Adrenal gland (tissue), 9 donors: ENCODE measurements at regions not wholly inside any gene's neighbourhood (a gene's known extent, or its start where the extent isn't known, plus 50 kb on each side); places are given as distances from the start of the nearest gene placed in this dataset.

ENCODE experiments used
- DNase-seq, 7 donors: peaks; one replicate each; pipeline ENCODE4 v3.0.0-alpha.2; 2019 to 2020
- H3K27ac ChIP-seq, 5 donors: fragments of 200-600 bp; sonication (generic) in 4 of 5; 1 replicate in 3 of 5; 2 replicates in 2 of 5; pipeline versions ENCODE4 v1.5.1 to v1.8.0; 2016 to 2020; ENCODE audit warnings: mild to moderate bottlenecking in 1 of 5
- H3K27me3 ChIP-seq: fragments of 200-600 bp; 2 replicates; pipeline ENCODE4 v1.8.0; 2021
- H3K36me3 ChIP-seq, 2 donors: fragments of 200-600 bp; replicated peaks in 1 of 2; 1 replicate in 1 of 2; 2 replicates in 1 of 2; pipeline versions ENCODE4 v1.5.1 to v1.8.0; 2018 to 2022
- H3K4me1 ChIP-seq, 2 donors: fragments of 200-600 bp; replicated peaks in 1 of 2; 1 replicate in 1 of 2; 2 replicates in 1 of 2; pipeline versions ENCODE4 v1.5.1 to v1.8.0; 2018 to 2021
- H3K4me3 ChIP-seq, 4 donors: fragments of 200-600 bp; sonication (generic) in 3 of 4; one replicate each; pipeline ENCODE4 v1.5.1; 2016 to 2018
- H3K9me3 ChIP-seq, 3 donors: fragments of 200-600 bp; sonication (generic) in 1 of 3; replicated peaks in 1 of 3; 1 replicate in 2 of 3; 2 replicates in 1 of 3; pipeline versions ENCODE4 v1.5.1 to v1.8.0; 2016 to 2021
- CTCF ChIP-seq, 6 experiments: fragments of 450-650 bp in 4 of 6; fragments of 200-600 bp in 2 of 6; sonication (generic) in 1 of 6; IDR thresholded peaks; 1 replicate in 5 of 6; 2 replicates in 1 of 6; pipeline versions ENCODE4 v1.5.1 to v1.8.0; 2016 to 2021; ENCODE audit warnings: antibody characterized with exemption in 6 of 6, mild to moderate bottlenecking in 2 of 6, moderate library complexity in 1 of 6
- POLR2A ChIP-seq, 2 donors: fragments of 450-650 bp; IDR thresholded peaks; one replicate each; pipeline ENCODE4 v1.6.1; 2017; ENCODE audit warnings: antibody characterized with exemption in 2 of 2, mild to moderate bottlenecking in 2 of 2, moderate library complexity in 1 of 2
- WGBS, 4 donors: extraction: QIAGEN DNeasy Blood & Tissue Kit in 2 of 4; methylation state at CpG; one replicate each; pipeline versions ENCODE4 v1.1.5 to v1.1.7; 2013 to 2017; 5-methylcytosine and 5-hydroxymethylcytosine counted together
- intact Hi-C, 2 donors: fragments of 100-400 bp; cut with DNase I; formaldehyde crosslinking; loops; one replicate each; pipeline versions ENCODE4 v1.14.1 to v1.15.0; 2022 to 2023
- donor health status: healthy with polysubstance abuse.
- donor health status: Bipolar disorder and iron deficiency.
- donor health status: DM: yes; HTN: yes; CAD: no.
- donor health status: DM: no; HTN: no; CAD: no.
- donor health status: DM: no; HTN: no; CAD: no.

DNA sequence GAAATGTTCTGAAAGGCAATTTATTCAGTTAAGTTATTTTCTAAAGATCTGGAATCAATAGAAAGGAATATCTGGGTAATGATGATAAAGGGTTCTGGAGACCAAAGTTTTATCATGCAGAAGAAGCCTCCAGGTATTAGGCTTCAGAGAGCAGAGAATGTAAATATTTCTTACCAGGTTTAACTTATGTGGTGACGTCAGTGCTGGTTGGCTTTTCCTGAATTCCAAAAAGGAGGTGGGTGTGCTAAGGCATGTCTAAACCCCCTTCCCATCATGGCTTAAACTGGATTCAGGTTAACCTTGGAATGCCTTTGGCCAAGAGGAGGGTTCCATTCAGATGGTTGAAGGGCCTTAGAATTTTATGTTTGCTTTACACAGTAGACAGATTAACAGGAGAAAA lies 829.9 kb downstream of the NCAM2 start:
- no peaks in the 10 kb centered on the region for H3K9me3 ChIP-seq
- 62 to 73% (median 70%) methylated on average over 1 of the region's 1 CpG for WGBS, 4 donors
- no peaks in the 10 kb centered on the region for H3K27me3 ChIP-seq
- no peak overlapping the region for H3K27ac ChIP-seq
- H3K4me1 ChIP-seq: no peaks in the 10 kb centered on the region
- DNase-seq: no peak
- no peak overlapping the region for H3K4me3 ChIP-seq
- no peaks in the 10 kb centered on the region for H3K36me3 ChIP-seq
- TF ChIP-seq CTCF (IDR thresholded peaks at IDR 0.05) (no peak), POLR2A (IDR thresholded peaks at IDR 0.05) (no peak)
- intact Hi-C loops: no loop called here

DNA sequence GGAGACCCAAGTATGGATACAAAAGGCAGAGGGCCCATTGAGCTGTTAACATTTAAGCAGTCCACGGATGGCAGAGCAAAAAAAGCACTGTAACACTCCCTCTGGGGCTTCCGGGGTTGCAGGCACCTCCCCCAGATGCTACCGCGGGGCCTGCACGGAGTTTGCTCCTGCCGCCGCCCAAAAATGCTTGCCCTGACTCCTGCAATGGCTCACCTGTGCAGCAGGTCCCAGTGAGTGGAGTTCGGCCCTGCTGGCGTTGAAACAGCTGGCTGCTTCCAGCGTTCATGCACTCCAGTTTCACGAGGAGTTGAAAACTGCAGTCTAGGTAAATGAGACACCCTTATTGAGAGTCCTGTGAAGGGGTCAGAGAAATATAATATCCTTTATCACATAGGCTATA lies 832.8 kb downstream of the NCAM2 start:
- H3K27me3 ChIP-seq: no peaks in the 10 kb centered on the region
- intact Hi-C loops: no loop called here
- no peaks in the 10 kb centered on the region for H3K4me1 ChIP-seq
- no peaks in the 10 kb centered on the region for H3K36me3 ChIP-seq
- no peak overlapping the region for H3K4me3 ChIP-seq
- DNase-seq: no peak
- no peak overlapping the region for H3K27ac ChIP-seq
- TF ChIP-seq POLR2A (IDR thresholded peaks at IDR 0.05): no peak
- TF ChIP-seq CTCF (IDR thresholded peaks at IDR 0.05): no peak
- no peaks in the 10 kb centered on the region for H3K9me3 ChIP-seq
- WGBS, 4 donors: 88 to 97% (median 91%) methylated on average over 6 to 11 of the region's 11 CpGs

- Histone ChIP-seq H3K9me3 (no peaks in the 10 kb centered on the region), H3K36me3 (no peaks in the 10 kb centered on the region), H3K4me1 (no peaks in the 10 kb centered on the region), H3K27ac (no peak overlapping the region), H3K27me3 (no peaks in the 10 kb centered on the region), H3K4me3 (no peak overlapping the region)
- no peak for TF ChIP-seq CTCF (IDR thresholded peaks at IDR 0.05)
- no peak for TF ChIP-seq POLR2A (IDR thresholded peaks at IDR 0.05)
- 77 to 93% (median 79%) methylated on average over 1 of the region's 1 CpG for WGBS, 4 donors
- intact Hi-C loops: no loop called here
- DNase-seq: no peak
Measured at GRCh38 chr21:21845901-21846300, 847.7 kb downstream of the NCAM2 start.

- intact Hi-C loops: no loop called here
- no peak for TF ChIP-seq CTCF (IDR thresholded peaks at IDR 0.05)
- TF ChIP-seq POLR2A (IDR thresholded peaks at IDR 0.05): no peak
Measured at GRCh38 chr21:21851205-21851604, 853.0 kb downstream of the NCAM2 start.

More at GRCh38 chr21:21851205-21851604, 853.0 kb downstream of the NCAM2 start:
- DNase-seq: no peak
- Histone ChIP-seq H3K27ac (no peak overlapping the region), H3K4me3 (no peak overlapping the region), H3K27me3 (no peaks in the 10 kb centered on the region), H3K9me3 (no peaks in the 10 kb centered on the region), H3K4me1 (no peaks in the 10 kb centered on the region), H3K36me3 (no peaks in the 10 kb centered on the region)
